ENCODE measurements at regions not wholly inside any gene's neighbourhood (a gene's known extent, or its start where the extent isn't known, plus 50 kb on each side); places are given as distances from the start of the nearest gene placed in this dataset.

GRCh38 chr10:30187010-30187409 lies 127.6 kb upstream of the JCAD start:
- Histone ChIP-seq H3F3A (replicated peaks; ENCODE audit: low read depth) (no peaks in the 10 kb centered on the region), H2AFZ (no peak overlapping the region), H3K79me2 (replicated peaks; ENCODE audit: insufficient read depth) (no peaks in the 10 kb centered on the region), H3K4me2 (no peak overlapping the region), H3K4me3 (no peak overlapping the region), H3K9me2 (ENCODE audit: insufficient read depth) (no peaks in the 10 kb centered on the region), H3K4me1 (ENCODE audit: insufficient read depth) (no peaks in the 10 kb centered on the region), H3K27me3 (ENCODE audit: insufficient read depth) (no peaks in the 10 kb centered on the region), H3K27ac (ENCODE audit: low read depth) (no peak overlapping the region), H3K36me3 (ENCODE audit: insufficient read depth) (no peaks in the 10 kb centered on the region), H4K20me1 (replicated peaks; ENCODE audit: insufficient read depth) (no peaks in the 10 kb centered on the region)
- H3K27me3 Mint-ChIP-seq (ENCODE audit: insufficient read depth, low read depth, poor library complexity), result no peaks in the 10 kb centered on the region
- no peak for TF ChIP-seq ZNF331 (CRISPR knock-in tag; IDR thresholded peaks at IDR 0.05; ENCODE audit: low read depth)
- no peak for TF ChIP-seq ZNF114 (CRISPR knock-in tag; IDR thresholded peaks at IDR 0.05)
- TF ChIP-seq STAT1 (IDR thresholded peaks at IDR 0.05; ENCODE audit: unreplicated experiment), result no peak
- TF ChIP-seq REST (IDR thresholded peaks at IDR 0.05; ENCODE audit: unreplicated experiment), result no peak
- no peak for TF ChIP-seq POLR2AphosphoS5 (IDR thresholded peaks at IDR 0.05; ENCODE audit: low read depth)
- TF ChIP-seq EZH2 (IDR thresholded peaks at IDR 0.05; ENCODE audit: low read depth, unreplicated experiment), result no peak
- no peak for TF ChIP-seq CREB1 (CRISPR knock-in tag; IDR thresholded peaks at IDR 0.05; ENCODE audit: low read depth)
- TF ChIP-seq CTCF (conservative IDR thresholded peaks at IDR 0.05; ENCODE audit: low read depth in 2 of 2), result no peak
- no peak for TF ChIP-seq ZNF462 (CRISPR knock-in tag; IDR thresholded peaks at IDR 0.05)
- no peak for TF ChIP-seq ETS1 (IDR thresholded peaks at IDR 0.05)
- TF ChIP-seq NANOG (IDR thresholded peaks at IDR 0.05; ENCODE audit: borderline replicate concordance), result no peak
- ATAC-seq (no peak), DNase-seq (ENCODE audit: low spot score) (no peak)
- H3K36me3 Mint-ChIP-seq (ENCODE audit: low read depth), result no peaks in the 10 kb centered on the region
- H3K9me3 Mint-ChIP-seq, result no peaks in the 10 kb centered on the region
- no peak overlapping the region for H3K27ac Mint-ChIP-seq
- no peak overlapping the region for H3K4me3 Mint-ChIP-seq
- H3K4me1 Mint-ChIP-seq, result no peaks in the 10 kb centered on the region

Measured in GM23338 (cell line).